ENCODE measurements at regions not wholly inside any gene's neighbourhood (a gene's known extent, or its start where the extent isn't known, plus 50 kb on each side); places are given as distances from the start of the nearest gene placed in this dataset.

- no peak overlapping the region for H3K27ac ChIP-seq
- ATAC-seq (replicated peaks in 6 of 8) = no peak
- 0 to 100% (median 78%) methylated on average over 1 of the region's 1 CpG; no CpG with 5 or more reads in 3 of the 10 experiments for WGBS, 10 experiments
- in situ Hi-C loops (cut with MboI; ENCODE audit: low pct_unique_long_range_greater_than_20kb in 2 of 9, low sequenced_read_pairs in 9 of 9, unreplicated experiment in 9 of 9) = no loop called here
- peaks cover 0 to 3% of the 10 kb centered on the region in 2 donors for H3K4me1 ChIP-seq (replicated peaks in 1 of 2)
- no peak overlapping the region for H3K4me3 ChIP-seq
These were observed 436.2 kb upstream of the SUCLG2 start for GRCh38 chr3:68090571-68090970.

- H3K27ac ChIP-seq = no peak overlapping the region
- peaks cover 0 to 3% of the 10 kb centered on the region in 2 donors for H3K4me1 ChIP-seq (replicated peaks in 1 of 2)
- WGBS, 10 experiments = 6 to 100% (median 52%) methylated on average over 1 to 3 of the region's 3 CpGs; no CpG with 5 or more reads in 1 of the 10 experiments
- peak in 1 of 8 experiments; percentile 55 for ATAC-seq (replicated peaks in 6 of 8)
- in situ Hi-C loops (cut with MboI; ENCODE audit: low pct_unique_long_range_greater_than_20kb in 2 of 9, low sequenced_read_pairs in 9 of 9, unreplicated experiment in 9 of 9) = no loop called here
- no peak overlapping the region for H3K4me3 ChIP-seq
These were observed 435.2 kb upstream of the SUCLG2 start for GRCh38 chr3:68089572-68090011.

DNA sequence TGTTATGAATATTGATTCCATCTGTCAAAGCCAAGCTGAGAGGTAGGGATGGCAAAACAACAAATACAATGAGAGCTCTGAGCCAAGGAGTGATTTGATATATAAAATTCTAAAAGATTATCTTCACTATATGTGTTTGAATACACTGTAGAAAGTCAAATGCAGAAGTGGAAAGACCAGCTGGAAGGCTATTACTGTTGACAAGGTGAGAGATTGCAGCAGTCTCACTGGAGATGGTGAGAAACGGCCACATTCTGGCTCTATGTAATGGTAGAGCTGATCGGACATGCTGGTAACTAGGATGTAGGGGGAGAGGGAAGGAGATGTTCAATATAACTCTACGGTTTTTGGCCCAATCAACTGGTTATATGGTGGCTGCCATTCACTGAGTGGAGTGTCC, 434.2 kb upstream of the SUCLG2 start:
- Histone ChIP-seq H3K4me1 (replicated peaks in 1 of 2) (peaks cover 0 to 3% of the 10 kb centered on the region in 2 donors), H3K4me3 (no peak overlapping the region), H3K27ac (no peak overlapping the region)
- WGBS, 10 experiments = 0 to 100% (median 83%) methylated on average over 1 to 3 of the region's 3 CpGs
- ATAC-seq (replicated peaks in 6 of 8) = no peak
- in situ Hi-C loops (cut with MboI; ENCODE audit: low pct_unique_long_range_greater_than_20kb in 2 of 9, low sequenced_read_pairs in 9 of 9, unreplicated experiment in 9 of 9) = no loop called here

GRCh38 chr3:68088216-68088615, 433.8 kb upstream of the SUCLG2 start:
- ATAC-seq (replicated peaks in 6 of 8) = peak in 1 of 8 experiments; percentile 42
- in situ Hi-C loops (cut with MboI; ENCODE audit: low pct_unique_long_range_greater_than_20kb in 2 of 9, low sequenced_read_pairs in 9 of 9, unreplicated experiment in 9 of 9) = no loop called here
- no peak overlapping the region for H3K4me3 ChIP-seq
- H3K27ac ChIP-seq = no peak overlapping the region
- peaks cover 0 to 3% of the 10 kb centered on the region in 2 donors for H3K4me1 ChIP-seq (replicated peaks in 1 of 2)
- WGBS, 10 experiments = 0 to 100% (median 80%) methylated on average over 1 to 3 of the region's 3 CpGs; no CpG with 5 or more reads in 1 of the 10 experiments

DNA sequence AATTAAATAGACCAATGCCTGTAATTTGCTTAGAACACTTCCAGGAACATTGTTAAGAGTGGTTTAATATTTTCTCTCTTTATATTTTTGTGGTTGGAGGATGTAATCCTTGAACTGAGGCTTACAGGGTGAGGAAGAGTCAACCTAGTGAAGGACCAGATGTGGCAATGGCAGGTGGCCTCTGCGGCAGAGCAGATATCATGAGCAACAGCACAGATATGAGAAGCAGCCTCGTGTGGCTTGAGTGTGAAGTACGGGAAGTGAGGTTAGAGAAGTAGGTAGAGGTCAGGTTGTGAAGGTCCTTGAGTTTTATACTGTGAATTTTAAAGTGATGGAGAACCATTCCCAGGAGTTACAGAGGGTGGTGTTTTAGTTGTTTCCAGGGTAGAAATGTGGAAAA, 417.6 kb upstream of the SUCLG2 start:
- no peak for ATAC-seq (replicated peaks in 6 of 8)
- in situ Hi-C loops (cut with MboI; ENCODE audit: low pct_unique_long_range_greater_than_20kb in 2 of 9, low sequenced_read_pairs in 9 of 9, unreplicated experiment in 9 of 9) = no loop called here
- no peak overlapping the region for H3K27ac ChIP-seq
- 0 to 100% (median 27%) methylated on average over 1 to 3 of the region's 3 CpGs; no CpG with 5 or more reads in 3 of the 10 experiments for WGBS, 10 experiments
- H3K4me1 ChIP-seq (replicated peaks in 1 of 2) = no peaks in the 10 kb centered on the region
- no peak overlapping the region for H3K4me3 ChIP-seq

DNA sequence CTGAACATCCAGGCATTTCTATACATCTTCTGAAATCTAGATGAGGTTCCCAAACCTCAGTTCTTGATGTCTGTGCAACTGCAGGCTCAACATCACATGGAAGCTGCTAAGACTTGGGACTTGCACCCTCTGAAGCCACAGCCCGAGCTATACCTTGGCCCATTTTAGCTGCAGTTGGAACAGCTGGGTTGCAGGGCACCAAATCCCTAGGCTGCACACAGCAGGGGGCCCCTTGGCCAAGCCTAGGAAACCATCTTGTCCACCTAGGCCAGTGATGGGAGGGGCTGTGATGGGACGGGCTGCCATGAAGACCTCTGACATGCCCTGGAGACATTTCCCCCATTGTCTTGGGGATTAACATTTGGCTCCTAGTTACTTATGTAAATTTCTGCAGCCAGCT, 415.8 kb upstream of the SUCLG2 start:
- Histone ChIP-seq H3K4me1 (replicated peaks in 1 of 2) (no peaks in the 10 kb centered on the region), H3K27ac (no peak overlapping the region), H3K4me3 (no peak overlapping the region)
- ATAC-seq (replicated peaks in 6 of 8) = no peak
- in situ Hi-C loops (cut with MboI; ENCODE audit: low pct_unique_long_range_greater_than_20kb in 2 of 9, low sequenced_read_pairs in 9 of 9, unreplicated experiment in 9 of 9) = no loop called here
- WGBS, 10 experiments = 0 to 100% (median 20%) methylated on average over 1 to 2 of the region's 2 CpGs; no CpG with 5 or more reads in 6 of the 10 experiments

GRCh38 chr3:68067314-68067713, 412.9 kb upstream of the SUCLG2 start:
- no peak overlapping the region for H3K27ac ChIP-seq
- ATAC-seq (replicated peaks in 6 of 8) = no peak
- 6 to 100% (median 90%) methylated on average over 1 of the region's 1 CpG for WGBS, 10 experiments
- no peak overlapping the region for H3K4me3 ChIP-seq
- H3K4me1 ChIP-seq (replicated peaks in 1 of 2) = no peaks in the 10 kb centered on the region
- in situ Hi-C loops (cut with MboI; ENCODE audit: low pct_unique_long_range_greater_than_20kb in 2 of 9, low sequenced_read_pairs in 9 of 9, unreplicated experiment in 9 of 9) = no loop called here

DNA sequence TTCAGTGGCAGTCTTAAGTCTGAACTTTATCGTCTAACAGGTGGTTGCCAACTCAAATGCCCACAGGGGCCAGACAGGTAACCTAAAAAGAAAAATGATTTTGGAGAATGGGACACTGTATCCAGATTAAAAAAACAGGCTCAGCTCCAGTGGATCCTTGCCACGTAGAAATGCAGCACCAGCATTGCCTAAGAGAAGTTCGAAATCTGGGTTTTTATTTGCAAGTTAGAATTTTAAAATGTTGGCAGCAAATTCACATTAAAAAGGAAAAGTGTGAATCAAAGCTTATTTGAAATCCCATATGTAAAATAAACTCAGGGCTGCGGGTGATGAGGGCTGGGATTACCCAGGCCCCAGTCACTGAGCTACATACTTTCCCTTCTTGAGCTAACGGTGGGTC, 408.5 kb upstream of the SUCLG2 start:
- no peak overlapping the region for H3K4me3 ChIP-seq
- no peak for ATAC-seq (replicated peaks in 6 of 8)
- 0 to 88% (median 68%) methylated on average over 3 to 5 of the region's 5 CpGs for WGBS, 10 experiments
- H3K27ac ChIP-seq = no peak overlapping the region
- in situ Hi-C loops (cut with MboI; ENCODE audit: low pct_unique_long_range_greater_than_20kb in 2 of 9, low sequenced_read_pairs in 9 of 9, unreplicated experiment in 9 of 9) = no loop called here
- peaks cover 0 to 20% of the 10 kb centered on the region in 2 donors for H3K4me1 ChIP-seq (replicated peaks in 1 of 2)

- Histone ChIP-seq H3K27ac (no peak overlapping the region), H3K4me3 (no peak overlapping the region), H3K4me1 (replicated peaks in 1 of 2) (peaks cover 0 to 20% of the 10 kb centered on the region in 2 donors)
- in situ Hi-C loops (cut with MboI; ENCODE audit: low pct_unique_long_range_greater_than_20kb in 2 of 9, low sequenced_read_pairs in 9 of 9, unreplicated experiment in 9 of 9) = no loop called here
- ATAC-seq (replicated peaks in 6 of 8) = no peak
- 3 to 100% (median 74%) methylated on average over 1 to 5 of the region's 5 CpGs; no CpG with 5 or more reads in 2 of the 10 experiments for WGBS, 10 experiments
These were observed 406.5 kb upstream of the SUCLG2 start for GRCh38 chr3:68060910-68061309.

DNA sequence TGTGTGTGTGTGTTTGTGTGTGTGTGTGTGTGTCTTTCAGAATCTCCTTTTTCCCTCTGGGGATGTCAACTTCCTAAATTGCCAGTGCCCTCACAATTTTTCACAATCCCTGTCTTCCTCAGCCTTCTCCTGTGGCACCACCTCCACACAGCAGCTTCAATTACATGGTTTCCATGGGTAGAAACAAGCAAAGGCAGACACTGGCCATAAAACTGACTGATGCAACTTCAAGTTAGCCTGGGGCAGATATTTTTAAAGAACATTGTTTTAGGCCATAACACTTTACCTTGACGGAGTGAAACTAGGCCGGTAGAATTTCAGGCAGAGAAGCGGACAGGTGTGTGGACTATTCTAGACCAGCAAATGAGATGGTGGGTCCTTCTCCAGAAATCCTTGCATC, 405.8 kb upstream of the SUCLG2 start:
- no peak overlapping the region for H3K27ac ChIP-seq
- WGBS, 10 experiments = 33 to 90% (median 79%) methylated on average over 1 to 3 of the region's 3 CpGs; no CpG with 5 or more reads in 5 of the 10 experiments
- peaks cover 0 to 20% of the 10 kb centered on the region in 2 donors for H3K4me1 ChIP-seq (replicated peaks in 1 of 2)
- no peak overlapping the region for H3K4me3 ChIP-seq
- in situ Hi-C loops (cut with MboI; ENCODE audit: low pct_unique_long_range_greater_than_20kb in 2 of 9, low sequenced_read_pairs in 9 of 9, unreplicated experiment in 9 of 9) = no loop called here
- ATAC-seq (replicated peaks in 6 of 8) = peak in 1 of 8 experiments; percentile 39

GRCh38 chr3:68059628-68060152, 405.3 kb upstream of the SUCLG2 start:
- peaks cover 0 to 20% of the 10 kb centered on the region in 2 donors for H3K4me1 ChIP-seq (replicated peaks in 1 of 2)
- peak in 1 of 8 experiments; percentile 72 for ATAC-seq (replicated peaks in 6 of 8)
- 0 to 56% (median 40%) methylated on average over 1 to 3 of the region's 3 CpGs; no CpG with 5 or more reads in 3 of the 10 experiments for WGBS, 10 experiments
- in situ Hi-C loops (cut with MboI; ENCODE audit: low pct_unique_long_range_greater_than_20kb in 2 of 9, low sequenced_read_pairs in 9 of 9, unreplicated experiment in 9 of 9) = no loop called here
- no peak overlapping the region for H3K4me3 ChIP-seq
- H3K27ac ChIP-seq = no peak overlapping the region

- ATAC-seq (replicated peaks in 6 of 8) = no peak
- H3K27ac ChIP-seq = no peak overlapping the region
- in situ Hi-C loops (cut with MboI; ENCODE audit: low pct_unique_long_range_greater_than_20kb in 2 of 9, low sequenced_read_pairs in 9 of 9, unreplicated experiment in 9 of 9) = no loop called here
- peaks cover 0 to 20% of the 10 kb centered on the region in 2 donors for H3K4me1 ChIP-seq (replicated peaks in 1 of 2)
- H3K4me3 ChIP-seq = no peak overlapping the region
- whole genome bisulfite sequencing, 10 experiments = 6 to 100% (median 60%) methylated on average over 1 to 2 of the region's 2 CpGs; no CpG with 5 or more reads in 3 of the 10 experiments
These were observed 403.4 kb upstream of the SUCLG2 start for GRCh38 chr3:68057637-68058320.

DNA sequence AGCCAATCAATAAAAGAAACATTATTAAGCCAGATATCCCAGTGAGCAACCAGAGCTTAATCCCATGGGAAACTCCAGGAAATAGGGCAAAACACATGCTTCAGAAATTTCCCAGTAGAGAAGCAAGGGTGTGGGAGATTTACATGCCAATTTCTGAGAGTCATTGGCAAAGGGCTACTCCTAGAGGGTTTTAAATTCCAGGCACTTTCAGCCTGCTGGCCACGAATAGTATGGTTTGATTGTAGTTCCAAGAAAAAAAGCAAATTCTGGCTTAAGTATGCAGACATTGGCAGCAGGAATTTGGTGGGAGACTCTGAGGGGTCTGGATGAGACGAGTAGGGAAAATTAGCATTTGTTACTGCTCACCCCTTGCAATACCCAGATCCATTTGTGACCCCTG, 402.1 kb upstream of the SUCLG2 start:
- Histone ChIP-seq H3K27ac (no peak overlapping the region), H3K4me3 (no peak overlapping the region), H3K4me1 (replicated peaks in 1 of 2) (peaks cover 0 to 20% of the 10 kb centered on the region in 2 donors)
- in situ Hi-C loops (cut with MboI; ENCODE audit: low pct_unique_long_range_greater_than_20kb in 2 of 9, low sequenced_read_pairs in 9 of 9, unreplicated experiment in 9 of 9) = no loop called here
- WGBS, 10 experiments = 0 to 75% (median 43%) methylated on average over 1 to 2 of the region's 2 CpGs; no CpG with 5 or more reads in 4 of the 10 experiments
- peak in 2 of 8 experiments; percentile 26 to 39 for ATAC-seq (replicated peaks in 6 of 8)

Measured in motor neuron (in vitro differentiated cells).